Esophagus muscularis mucosa (tissue), 4 donors: ENCODE measurements at regions not wholly inside any gene's neighbourhood (a gene's known extent, or its start where the extent isn't known, plus 50 kb on each side); places are given as distances from the start of the nearest gene placed in this dataset.

Experiments
- DNase-seq: peaks from one replicate; pipeline ENCODE4 v3.0.0-alpha.2; 2017; ENCODE audit errors: extremely low spot score
- H3K27ac ChIP-seq, 4 donors: fragments of 200-600 bp; sonication (generic); replicated peaks in 1 of 4; 1 replicate in 3 of 4; 2 replicates in 1 of 4; pipeline ENCODE4 v1.5.1; 2016 to 2019; ENCODE audit warnings: mild to moderate bottlenecking in 1 of 4
- H3K27me3 ChIP-seq, 4 donors: fragments of 200-600 bp; sonication (generic); one replicate each; pipeline versions ENCODE4 v1.5.1 to v1.6.0; 2016 to 2019
- H3K36me3 ChIP-seq, 4 donors: fragments of 200-600 bp; sonication (generic); one replicate each; pipeline ENCODE4 v1.5.1; 2016 to 2019
- H3K4me1 ChIP-seq, 4 donors: fragments of 200-600 bp; sonication (generic); one replicate each; pipeline ENCODE4 v1.5.1; 2016 to 2019
- H3K4me3 ChIP-seq, 4 donors: fragments of 200-600 bp; sonication (generic); 1 replicate in 2 of 4; 2 replicates in 2 of 4; pipeline ENCODE4 v1.5.1; 2016 to 2019; ENCODE audit warnings: mild to moderate bottlenecking in 4 of 4, moderate library complexity in 1 of 4
- H3K9me3 ChIP-seq, 4 donors: fragments of 200-600 bp; sonication (generic); 1 replicate in 3 of 4; 2 replicates in 1 of 4; pipeline ENCODE4 v1.5.1; 2016 to 2019
- CTCF ChIP-seq, 3 experiments: fragments of 200-600 bp in 2 of 3; fragments of 450-650 bp in 1 of 3; sonication (generic) in 2 of 3; IDR thresholded peaks; one replicate each; pipeline ENCODE4 v1.5.1; 2017 to 2019; ENCODE audit warnings: antibody characterized with exemption in 3 of 3, mild to moderate bottlenecking in 2 of 3, moderate library complexity in 1 of 3
- EP300 ChIP-seq: sonication (generic); formaldehyde crosslinking; IDR thresholded peaks from one replicate; pipeline ENCODE4 v1.6.1; 2017; ENCODE audit warnings: antibody characterized with exemption
- POLR2A ChIP-seq: fragments of 450-650 bp; IDR thresholded peaks from one replicate; pipeline ENCODE4 v1.6.1; 2017; ENCODE audit warnings: antibody characterized with exemption, moderate library complexity, mild to moderate bottlenecking, low read depth
- POLR2AphosphoS5 ChIP-seq, 2 donors: sonication (generic); formaldehyde crosslinking; IDR thresholded peaks; one replicate each; pipeline ENCODE4 v1.6.1; 2017; ENCODE audit warnings: antibody characterized with exemption in 2 of 2
- WGBS: methylation state at CpG from one replicate; pipeline ENCODE4 v1.1.5; 2018; 5-methylcytosine and 5-hydroxymethylcytosine counted together
- intact Hi-C: fragments of 100-400 bp; cut with DNase I; formaldehyde crosslinking; loops from one replicate; pipeline ENCODE4 v1.15.1; 2023

DNA sequence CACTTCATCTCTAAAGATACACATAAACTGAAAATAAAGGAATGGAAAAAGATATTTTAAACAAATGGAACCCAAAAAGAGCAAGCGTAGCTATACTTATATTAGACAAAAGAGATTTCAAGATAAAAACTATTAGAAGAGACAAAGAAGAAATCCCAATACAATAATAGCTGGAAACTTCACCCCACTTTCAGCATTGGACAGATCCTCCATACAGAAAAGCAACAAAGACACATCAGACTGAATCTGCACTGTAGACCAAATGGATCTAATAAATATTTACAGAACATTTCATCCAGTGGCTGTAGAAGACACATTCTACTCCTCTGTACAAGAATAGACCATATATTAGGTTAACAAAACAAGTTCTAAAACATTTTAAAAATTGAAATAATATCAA lies 117.6 kb upstream of the PDE3A start:
- TF ChIP-seq POLR2AphosphoS5 (IDR thresholded peaks at IDR 0.05) (no peak), CTCF (IDR thresholded peaks at IDR 0.05) (no peak)
- no peak for DNase-seq
- H3K9me3 ChIP-seq: peaks cover 0 to 14% (median 0%) of the 10 kb centered on the region in 4 donors
- no peaks in the 10 kb centered on the region for H3K27me3 ChIP-seq
- no peak overlapping the region for H3K4me3 ChIP-seq
- no peak overlapping the region for H3K27ac ChIP-seq
- no peaks in the 10 kb centered on the region for H3K36me3 ChIP-seq
- H3K4me1 ChIP-seq: peaks cover 0 to 7% (median 3%) of the 10 kb centered on the region in 4 donors
- intact Hi-C loops: no loop called here
- 95% methylated on average over 1 of the region's 1 CpG for WGBS

DNA sequence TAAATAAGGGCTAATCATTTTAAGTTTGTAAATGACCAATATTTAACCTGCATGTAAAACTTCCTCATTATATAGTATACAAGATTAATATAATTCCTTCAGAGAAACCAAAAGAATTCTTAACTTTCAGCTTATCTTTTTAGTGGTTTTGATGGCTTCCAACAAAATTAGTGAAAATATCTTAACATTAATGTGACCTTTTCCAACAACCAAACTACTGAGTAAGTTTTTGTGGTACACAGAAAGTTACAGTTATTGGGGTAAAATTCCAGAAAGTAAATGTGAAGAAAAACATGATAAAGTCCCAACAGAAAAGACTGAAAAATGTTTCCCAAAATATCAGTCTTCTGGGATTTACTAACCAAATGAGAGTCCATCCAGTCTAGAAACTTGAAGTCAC lies 111.0 kb upstream of the PDE3A start:
- Histone ChIP-seq H3K36me3 (no peaks in the 10 kb centered on the region), H3K27me3 (no peaks in the 10 kb centered on the region), H3K9me3 (no peaks in the 10 kb centered on the region), H3K4me3 (no peak overlapping the region), H3K27ac (no peak overlapping the region), H3K4me1 (peaks cover 0 to 22% (median 12%) of the 10 kb centered on the region in 4 donors)
- DNase-seq: no peak
- intact Hi-C loops: no loop called here
- no peak for TF ChIP-seq POLR2AphosphoS5 (IDR thresholded peaks at IDR 0.05)
- no peak for TF ChIP-seq POLR2A
- TF ChIP-seq EP300: no peak
- no peak for TF ChIP-seq CTCF (IDR thresholded peaks at IDR 0.05)

DNA sequence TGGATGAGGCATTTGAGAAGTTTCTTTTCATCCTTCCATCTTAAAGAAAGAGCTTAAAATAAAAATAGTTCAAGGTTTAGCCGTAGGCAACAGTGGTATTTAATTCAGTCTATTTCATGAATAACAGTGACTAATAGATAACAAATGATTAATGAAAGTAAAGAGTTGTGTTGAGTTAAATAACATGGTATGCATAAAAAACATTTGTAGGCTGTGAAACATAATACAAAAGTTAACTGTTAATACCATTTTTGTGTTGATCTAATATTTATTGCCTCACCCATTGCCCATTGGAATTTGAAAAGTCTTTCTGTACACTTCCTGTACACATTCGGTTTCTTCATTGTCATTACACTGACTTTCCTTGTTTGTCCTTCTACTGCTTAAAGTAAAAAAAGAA lies 108.6 kb upstream of the PDE3A start:
- WGBS: 95% methylated on average over 2 of the region's 2 CpGs
- intact Hi-C loops: no loop called here

GRCh38 chr12:20260851-20261250 lies 107.5 kb upstream of the PDE3A start:
- no peak for DNase-seq
- H3K36me3 ChIP-seq: no peaks in the 10 kb centered on the region
- intact Hi-C loops: no loop called here
- peak overlapping the region in 1 of 4 donors; percentile 2 for H3K27ac ChIP-seq
- no peaks in the 10 kb centered on the region for H3K9me3 ChIP-seq
- H3K27me3 ChIP-seq: no peaks in the 10 kb centered on the region
- peaks cover 0 to 17% (median 7%) of the 10 kb centered on the region in 4 donors for H3K4me1 ChIP-seq
- WGBS: 37% methylated on average over 4 of the region's 4 CpGs
- TF ChIP-seq EP300 (no peak), POLR2A (no peak), CTCF (IDR thresholded peaks at IDR 0.05) (no peak), POLR2AphosphoS5 (IDR thresholded peaks at IDR 0.05) (no peak)
- H3K4me3 ChIP-seq: no peak overlapping the region

More for the DNA sequence above, 108.6 kb upstream of the PDE3A start:
- TF ChIP-seq POLR2AphosphoS5 (IDR thresholded peaks at IDR 0.05): no peak
- peaks cover 0 to 22% (median 12%) of the 10 kb centered on the region in 4 donors for H3K4me1 ChIP-seq
- no peaks in the 10 kb centered on the region for H3K9me3 ChIP-seq
- no peaks in the 10 kb centered on the region for H3K36me3 ChIP-seq
- no peaks in the 10 kb centered on the region for H3K27me3 ChIP-seq
- H3K4me3 ChIP-seq: no peak overlapping the region
- H3K27ac ChIP-seq: no peak overlapping the region
- DNase-seq: no peak

GRCh38 chr12:20262119-20262518 lies 106.2 kb upstream of the PDE3A start:
- H3K27ac ChIP-seq: no peak overlapping the region
- no peaks in the 10 kb centered on the region for H3K36me3 ChIP-seq
- no peak for TF ChIP-seq POLR2AphosphoS5 (IDR thresholded peaks at IDR 0.05)
- TF ChIP-seq POLR2A: no peak
- TF ChIP-seq EP300: no peak
- no peak for TF ChIP-seq CTCF (IDR thresholded peaks at IDR 0.05)
- H3K4me1 ChIP-seq: peaks cover 0 to 17% (median 5%) of the 10 kb centered on the region in 4 donors
- no peak for DNase-seq
- H3K9me3 ChIP-seq: no peaks in the 10 kb centered on the region
- H3K4me3 ChIP-seq: no peak overlapping the region
- 95% methylated on average over 2 of the region's 2 CpGs for WGBS
- intact Hi-C loops: no loop called here
- no peaks in the 10 kb centered on the region for H3K27me3 ChIP-seq
